ENCODE measurements at regions not wholly inside any gene's neighbourhood (a gene's known extent, or its start where the extent isn't known, plus 50 kb on each side); places are given as distances from the start of the nearest gene placed in this dataset.

GRCh38 chr14:51328772-51329353, 88.8 kb downstream of the TMX1 start:
- H3K9me3 ChIP-seq (ENCODE audit: control insufficient read depth, insufficient read depth, low read length) = no peaks in the 10 kb centered on the region
- H3K36me3 ChIP-seq (ENCODE audit: control insufficient read depth, insufficient read depth, low read length) = no peaks in the 10 kb centered on the region
- H3K4me1 ChIP-seq (ENCODE audit: control insufficient read depth, insufficient read depth, low read length) = peaks cover 3% of the 10 kb centered on the region; the same call in 1 of the 2 replicates
- H3K27ac ChIP-seq (ENCODE audit: low read depth, low read length) = no peak overlapping the region
- no peak overlapping the region for H3K9ac ChIP-seq (ENCODE audit: low read depth, low read length)
- no peaks in the 10 kb centered on the region for H3K27me3 ChIP-seq (ENCODE audit: control insufficient read depth, insufficient read depth, low read length)
- no peak overlapping the region for H3K4me3 ChIP-seq (ENCODE audit: low read depth, low read length)

GRCh38 chr14:51331486-51332367, 91.7 kb downstream of the TMX1 start:
- Histone ChIP-seq H3K9ac (ENCODE audit: low read depth, low read length) (no peak overlapping the region), H3K36me3 (ENCODE audit: control insufficient read depth, insufficient read depth, low read length) (no peaks in the 10 kb centered on the region), H3K27ac (ENCODE audit: low read depth, low read length) (no peak overlapping the region), H3K4me1 (ENCODE audit: control insufficient read depth, insufficient read depth, low read length) (peaks cover 3% of the 10 kb centered on the region; the same call in 1 of the 2 replicates), H3K9me3 (ENCODE audit: control insufficient read depth, insufficient read depth, low read length) (no peaks in the 10 kb centered on the region), H3K4me3 (ENCODE audit: low read depth, low read length) (no peak overlapping the region), H3K27me3 (ENCODE audit: control insufficient read depth, insufficient read depth, low read length) (no peaks in the 10 kb centered on the region)

- no peak overlapping the region for H3K9ac ChIP-seq (ENCODE audit: low read depth, low read length)
- no peak overlapping the region for H3K27ac ChIP-seq (ENCODE audit: low read depth, low read length)
- no peak overlapping the region for H3K4me3 ChIP-seq (ENCODE audit: low read depth, low read length)
- no peaks in the 10 kb centered on the region for H3K27me3 ChIP-seq (ENCODE audit: control insufficient read depth, insufficient read depth, low read length)
- no peaks in the 10 kb centered on the region for H3K4me1 ChIP-seq (ENCODE audit: control insufficient read depth, insufficient read depth, low read length)
- H3K9me3 ChIP-seq (ENCODE audit: control insufficient read depth, insufficient read depth, low read length) = no peaks in the 10 kb centered on the region
- H3K36me3 ChIP-seq (ENCODE audit: control insufficient read depth, insufficient read depth, low read length) = no peaks in the 10 kb centered on the region
These were observed 93.3 kb downstream of the TMX1 start for GRCh38 chr14:51333299-51333698.

- Histone ChIP-seq H3K4me3 (ENCODE audit: low read depth, low read length) (no peak overlapping the region), H3K27ac (ENCODE audit: low read depth, low read length) (no peak overlapping the region), H3K9ac (ENCODE audit: low read depth, low read length) (no peak overlapping the region), H3K36me3 (ENCODE audit: control insufficient read depth, insufficient read depth, low read length) (no peaks in the 10 kb centered on the region), H3K4me1 (ENCODE audit: control insufficient read depth, insufficient read depth, low read length) (no peaks in the 10 kb centered on the region), H3K9me3 (ENCODE audit: control insufficient read depth, insufficient read depth, low read length) (no peaks in the 10 kb centered on the region), H3K27me3 (ENCODE audit: control insufficient read depth, insufficient read depth, low read length) (no peaks in the 10 kb centered on the region)
These were observed 94.0 kb downstream of the TMX1 start for GRCh38 chr14:51333901-51334521.

- H3K27me3 ChIP-seq (ENCODE audit: control insufficient read depth, insufficient read depth, low read length) = no peaks in the 10 kb centered on the region
- H3K36me3 ChIP-seq (ENCODE audit: control insufficient read depth, insufficient read depth, low read length) = no peaks in the 10 kb centered on the region
- no peak overlapping the region for H3K4me3 ChIP-seq (ENCODE audit: low read depth, low read length)
- no peak overlapping the region for H3K27ac ChIP-seq (ENCODE audit: low read depth, low read length)
- H3K9ac ChIP-seq (ENCODE audit: low read depth, low read length) = no peak overlapping the region
- no peaks in the 10 kb centered on the region for H3K9me3 ChIP-seq (ENCODE audit: control insufficient read depth, insufficient read depth, low read length)
- H3K4me1 ChIP-seq (ENCODE audit: control insufficient read depth, insufficient read depth, low read length) = no peaks in the 10 kb centered on the region
These were observed 94.5 kb downstream of the TMX1 start for GRCh38 chr14:51334566-51334965.

- Histone ChIP-seq H3K4me1 (ENCODE audit: control insufficient read depth, insufficient read depth, low read length) (no peaks in the 10 kb centered on the region), H3K27ac (ENCODE audit: low read depth, low read length) (no peak overlapping the region), H3K9ac (ENCODE audit: low read depth, low read length) (no peak overlapping the region), H3K4me3 (ENCODE audit: low read depth, low read length) (no peak overlapping the region), H3K9me3 (ENCODE audit: control insufficient read depth, insufficient read depth, low read length) (no peaks in the 10 kb centered on the region), H3K36me3 (ENCODE audit: control insufficient read depth, insufficient read depth, low read length) (no peaks in the 10 kb centered on the region), H3K27me3 (ENCODE audit: control insufficient read depth, insufficient read depth, low read length) (no peaks in the 10 kb centered on the region)
These were observed 95.5 kb downstream of the TMX1 start for GRCh38 chr14:51335531-51335930.

- Histone ChIP-seq H3K27ac (ENCODE audit: low read depth, low read length) (no peak overlapping the region), H3K27me3 (ENCODE audit: control insufficient read depth, insufficient read depth, low read length) (no peaks in the 10 kb centered on the region), H3K9me3 (ENCODE audit: control insufficient read depth, insufficient read depth, low read length) (no peaks in the 10 kb centered on the region), H3K9ac (ENCODE audit: low read depth, low read length) (no peak overlapping the region), H3K36me3 (ENCODE audit: control insufficient read depth, insufficient read depth, low read length) (no peaks in the 10 kb centered on the region), H3K4me1 (ENCODE audit: control insufficient read depth, insufficient read depth, low read length) (no peaks in the 10 kb centered on the region), H3K4me3 (ENCODE audit: low read depth, low read length) (no peak overlapping the region)
These were observed 96.1 kb downstream of the TMX1 start for GRCh38 chr14:51335961-51336723.

GRCh38 chr14:51336734-51337133, 96.7 kb downstream of the TMX1 start:
- no peaks in the 10 kb centered on the region for H3K36me3 ChIP-seq (ENCODE audit: control insufficient read depth, insufficient read depth, low read length)
- H3K27ac ChIP-seq (ENCODE audit: low read depth, low read length) = no peak overlapping the region
- H3K9me3 ChIP-seq (ENCODE audit: control insufficient read depth, insufficient read depth, low read length) = no peaks in the 10 kb centered on the region
- H3K9ac ChIP-seq (ENCODE audit: low read depth, low read length) = no peak overlapping the region
- H3K4me3 ChIP-seq (ENCODE audit: low read depth, low read length) = no peak overlapping the region
- no peaks in the 10 kb centered on the region for H3K4me1 ChIP-seq (ENCODE audit: control insufficient read depth, insufficient read depth, low read length)
- H3K27me3 ChIP-seq (ENCODE audit: control insufficient read depth, insufficient read depth, low read length) = no peaks in the 10 kb centered on the region

- no peaks in the 10 kb centered on the region for H3K27me3 ChIP-seq (ENCODE audit: control insufficient read depth, insufficient read depth, low read length)
- H3K9ac ChIP-seq (ENCODE audit: low read depth, low read length) = no peak overlapping the region
- H3K9me3 ChIP-seq (ENCODE audit: control insufficient read depth, insufficient read depth, low read length) = no peaks in the 10 kb centered on the region
- no peaks in the 10 kb centered on the region for H3K4me1 ChIP-seq (ENCODE audit: control insufficient read depth, insufficient read depth, low read length)
- no peak overlapping the region for H3K27ac ChIP-seq (ENCODE audit: low read depth, low read length)
- H3K4me3 ChIP-seq (ENCODE audit: low read depth, low read length) = no peak overlapping the region
- H3K36me3 ChIP-seq (ENCODE audit: control insufficient read depth, insufficient read depth, low read length) = no peaks in the 10 kb centered on the region
These were observed 97.5 kb downstream of the TMX1 start for GRCh38 chr14:51337520-51337919.

GRCh38 chr14:51341338-51341737, 101.3 kb downstream of the TMX1 start:
- H3K9ac ChIP-seq (ENCODE audit: low read depth, low read length) = no peak overlapping the region

More at GRCh38 chr14:51341338-51341737, 101.3 kb downstream of the TMX1 start:
- no peak overlapping the region for H3K27ac ChIP-seq (ENCODE audit: low read depth, low read length)
- H3K27me3 ChIP-seq (ENCODE audit: control insufficient read depth, insufficient read depth, low read length) = no peaks in the 10 kb centered on the region
- no peaks in the 10 kb centered on the region for H3K4me1 ChIP-seq (ENCODE audit: control insufficient read depth, insufficient read depth, low read length)
- H3K4me3 ChIP-seq (ENCODE audit: low read depth, low read length) = no peak overlapping the region
- H3K36me3 ChIP-seq (ENCODE audit: control insufficient read depth, insufficient read depth, low read length) = no peaks in the 10 kb centered on the region
- H3K9me3 ChIP-seq (ENCODE audit: control insufficient read depth, insufficient read depth, low read length) = no peaks in the 10 kb centered on the region
